K562 (cell line): ENCODE measurements at regions not wholly inside any gene's neighbourhood (a gene's known extent, or its start where the extent isn't known, plus 50 kb on each side); places are given as distances from the start of the nearest gene placed in this dataset.

Experiments
- GABPB2 ChIP-seq: fragments of 250-450 bp; sonication (Bioruptor Pico); conservative IDR thresholded peaks from 2 replicates; pipeline ENCODE4 v1.5.1; 2021; ENCODE audit warnings: mild to moderate bottlenecking
- MTA1 ChIP-seq: fragments of 450-650 bp; IDR thresholded peaks from 2 replicates; pipeline ENCODE4 v1.6.1; 2017; ENCODE audit warnings: borderline replicate concordance
- NFATC3 ChIP-seq: fragments of 450-650 bp; IDR thresholded peaks from 2 replicates; pipeline ENCODE4 v1.6.1; 2017; ENCODE audit warnings: mild to moderate bottlenecking
- NFE2 ChIP-seq: IDR thresholded peaks from 2 replicates; pipeline ENCODE4 v1.6.1; 2014; ENCODE audit warnings: antibody characterized with exemption, low read depth
- RFX1 ChIP-seq: fragments of 450-650 bp; IDR thresholded peaks from 2 replicates; pipeline ENCODE4 v1.6.1; 2016; ENCODE audit warnings: mild to moderate bottlenecking, moderate library complexity
- ZNF354B ChIP-seq: fragments of 250-450 bp; sonication (Bioruptor Pico); IDR thresholded peaks from 2 replicates; pipeline ENCODE4 v1.4.0; 2020
- ZNF764 ChIP-seq: fragments of 250-450 bp; sonication (Bioruptor Pico); IDR thresholded peaks from 2 replicates; pipeline ENCODE4 v1.4.0; 2020; ENCODE audit warnings: low read depth, mild to moderate bottlenecking, moderate library complexity
- TF ChIP-seq, protein P1 (sequence below), 2 experiments: fragments of 450-650 bp; IDR thresholded peaks; 2 replicates each; pipeline ENCODE4 v1.6.1; 2016; ENCODE audit warnings: mild to moderate bottlenecking in 2 of 2, borderline replicate concordance in 1 of 2, low read depth in 1 of 2, moderate library complexity in 1 of 2
- TF ChIP-seq, protein P2 (sequence below), 2 experiments: fragments of 450-650 bp; IDR thresholded peaks; 2 replicates each; pipeline ENCODE4 v1.6.1; 2018; ENCODE audit warnings: mild to moderate bottlenecking in 2 of 2, low read depth in 1 of 2; ENCODE audit not compliant: partially characterized antibody in 2 of 2
- TF ChIP-seq, protein P3 (sequence below): fragments of 250-450 bp; sonication (Bioruptor Pico); IDR thresholded peaks from 2 replicates; pipeline ENCODE4 v1.9.0; 2021; ENCODE audit warnings: mild to moderate bottlenecking
- TF ChIP-seq, protein P4 (sequence below), 2 experiments: fragments of 450-650 bp in 1 of 2; sonication (generic) in 1 of 2; formaldehyde crosslinking in 1 of 2; IDR thresholded peaks in 1 of 2; conservative IDR thresholded peaks in 1 of 2; 2 replicates each; pipeline versions ENCODE4 v1.6.1 to v1.8.1; 2016 to 2023; ENCODE audit warnings: mild to moderate bottlenecking in 2 of 2, moderate library complexity in 2 of 2, inconsistent platforms in 1 of 2, missing genetic modification reagents in 1 of 2
- TF ChIP-seq, protein P5 (sequence below), 3 experiments: fragments of 200-800 bp in 1 of 3; sonication (Bioruptor generic) in 1 of 3; sonication (generic) in 1 of 3; formaldehyde crosslinking in 1 of 3; IDR thresholded peaks; 2 replicates each; pipeline versions ENCODE4 v1.6.1 to v1.8.0; 2016 to 2022; ENCODE audit warnings: mild to moderate bottlenecking in 2 of 3, missing compliant biosample characterization in 2 of 3, missing genetic modification characterization in 2 of 3, missing genetic modification reagents in 1 of 3

DNA sequence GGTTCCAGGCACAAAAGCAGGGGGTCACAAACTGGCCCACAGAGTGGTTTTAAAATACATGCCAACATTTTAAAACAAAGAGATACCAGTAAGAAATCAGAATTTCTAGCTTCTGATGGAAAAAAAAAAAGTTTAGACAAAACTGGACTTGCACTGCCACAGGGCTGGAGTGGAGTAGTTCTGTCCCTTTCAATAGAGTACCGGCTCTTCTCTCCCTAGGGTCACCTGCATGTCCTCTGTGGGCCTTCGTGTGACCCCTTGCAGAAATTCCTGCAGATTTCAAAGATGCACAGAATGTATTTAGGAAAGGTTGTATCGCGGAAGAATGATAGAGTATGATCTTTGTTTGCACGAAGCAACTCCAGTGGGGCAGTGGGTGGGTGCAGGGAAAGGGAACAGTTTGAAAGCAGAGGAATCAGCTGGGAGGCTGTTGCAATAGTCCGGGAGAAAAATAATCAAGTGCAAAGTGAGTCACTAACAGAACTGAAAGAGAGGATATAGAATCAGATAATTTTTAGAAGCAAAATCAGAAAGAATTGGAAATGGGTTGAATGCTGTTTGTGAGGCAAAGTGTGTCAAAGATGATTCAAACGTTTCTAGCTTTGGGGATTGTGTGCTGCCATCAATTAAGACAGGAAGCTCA is 97.3 kb upstream of the STXBP5 start (continued):
- TF ChIP-seq, protein P1, sequence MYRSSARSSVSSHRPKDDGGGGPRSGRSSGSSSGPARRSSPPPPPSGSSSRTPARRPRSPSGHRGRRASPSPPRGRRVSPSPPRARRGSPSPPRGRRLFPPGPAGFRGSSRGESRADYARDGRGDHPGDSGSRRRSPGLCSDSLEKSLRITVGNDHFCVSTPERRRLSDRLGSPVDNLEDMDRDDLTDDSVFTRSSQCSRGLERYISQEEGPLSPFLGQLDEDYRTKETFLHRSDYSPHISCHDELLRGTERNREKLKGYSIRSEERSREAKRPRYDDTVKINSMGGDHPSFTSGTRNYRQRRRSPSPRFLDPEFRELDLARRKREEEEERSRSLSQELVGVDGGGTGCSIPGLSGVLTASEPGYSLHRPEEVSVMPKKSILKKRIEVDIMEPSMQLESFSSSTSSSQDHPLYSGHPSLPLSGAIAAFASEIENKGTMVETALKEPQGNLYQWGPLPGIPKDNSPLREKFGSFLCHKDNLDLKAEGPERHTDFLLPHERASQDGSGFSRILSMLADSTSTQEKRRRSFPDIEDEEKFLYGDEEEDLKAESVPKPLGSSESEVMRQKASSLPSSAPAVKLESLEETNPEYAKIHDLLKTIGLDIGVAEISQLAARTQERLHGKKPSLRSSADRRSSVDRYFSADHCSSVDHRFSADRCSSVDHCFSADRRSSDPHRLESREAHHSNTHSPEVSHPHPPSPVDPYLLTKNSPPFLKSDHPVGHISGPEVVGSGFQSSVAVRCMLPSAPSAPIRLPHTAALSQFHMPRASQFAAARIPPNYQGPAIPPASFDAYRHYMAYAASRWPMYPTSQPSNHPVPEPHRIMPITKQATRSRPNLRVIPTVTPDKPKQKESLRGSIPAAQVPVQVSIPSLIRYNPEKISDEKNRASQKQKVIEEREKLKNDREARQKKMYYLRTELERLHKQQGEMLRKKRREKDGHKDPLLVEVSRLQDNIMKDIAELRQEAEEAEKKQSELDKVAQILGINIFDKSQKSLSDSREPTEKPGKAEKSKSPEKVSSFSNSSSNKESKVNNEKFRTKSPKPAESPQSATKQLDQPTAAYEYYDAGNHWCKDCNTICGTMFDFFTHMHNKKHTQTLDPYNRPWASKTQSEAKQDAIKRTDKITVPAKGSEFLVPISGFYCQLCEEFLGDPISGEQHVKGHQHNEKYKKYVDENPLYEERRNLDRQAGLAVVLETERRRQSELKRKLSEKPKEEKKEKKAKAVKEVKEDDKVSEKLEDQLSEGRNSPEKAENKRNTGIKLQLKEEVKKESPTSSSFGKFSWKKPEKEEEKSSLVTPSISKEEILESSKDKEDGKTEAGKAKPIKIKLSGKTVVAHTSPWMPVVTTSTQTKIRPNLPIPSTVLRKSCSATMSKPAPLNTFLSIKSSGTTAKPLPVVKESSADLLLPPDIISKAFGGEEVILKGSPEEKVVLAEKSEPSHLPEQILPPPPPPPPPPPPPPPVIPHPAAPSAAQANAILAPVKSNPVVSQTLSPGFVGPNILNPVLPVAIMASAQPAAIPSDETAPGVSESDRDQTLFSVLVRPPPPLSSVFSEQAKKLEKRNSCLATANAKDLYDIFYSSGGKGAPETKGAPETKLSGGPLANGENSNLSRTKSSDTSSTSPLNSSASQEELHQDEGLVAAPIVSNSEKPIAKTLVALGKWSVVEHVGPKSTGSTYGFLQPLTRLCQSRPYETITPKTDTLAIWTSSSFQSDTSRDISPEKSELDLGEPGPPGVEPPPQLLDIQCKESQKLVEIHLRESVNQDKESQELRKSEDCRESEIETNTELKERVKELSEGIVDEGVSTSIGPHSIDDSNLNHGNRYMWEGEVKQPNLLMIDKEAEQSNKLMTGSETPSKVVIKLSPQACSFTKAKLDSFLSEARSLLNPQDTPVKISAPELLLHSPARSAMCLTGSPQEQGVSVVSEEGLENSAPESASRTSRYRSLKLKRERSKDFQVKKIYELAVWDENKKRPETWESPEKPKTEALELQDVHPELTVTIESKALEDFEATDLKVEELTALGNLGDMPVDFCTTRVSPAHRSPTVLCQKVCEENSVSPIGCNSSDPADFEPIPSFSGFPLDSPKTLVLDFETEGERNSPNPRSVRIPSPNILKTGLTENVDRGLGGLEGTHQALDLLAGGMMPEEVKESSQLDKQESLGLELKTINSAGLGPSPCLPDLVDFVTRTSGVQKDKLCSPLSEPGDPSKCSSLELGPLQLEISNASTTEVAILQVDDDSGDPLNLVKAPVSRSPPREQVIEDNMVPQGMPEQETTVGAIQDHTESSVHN (IDR thresholded peaks at IDR 0.05; ENCODE audit: borderline replicate concordance in 1 of 2, low read depth in 1 of 2), result 0 out of 4 replicates have a peak, but pooled peaks of 1 of the 2 experiments have one; percentile 48
- TF ChIP-seq NFATC3 (no peak), ZNF764 (no peak), GABPB2 (CRISPR knock-in tag) (no peak), NFE2 (no peak), RFX1 (no peak), MTA1 (peak; percentile 52; the same call in 1 of the 2 replicates), ZNF354B (CRISPR knock-in tag) (no peak)
- TF ChIP-seq, protein P2, sequence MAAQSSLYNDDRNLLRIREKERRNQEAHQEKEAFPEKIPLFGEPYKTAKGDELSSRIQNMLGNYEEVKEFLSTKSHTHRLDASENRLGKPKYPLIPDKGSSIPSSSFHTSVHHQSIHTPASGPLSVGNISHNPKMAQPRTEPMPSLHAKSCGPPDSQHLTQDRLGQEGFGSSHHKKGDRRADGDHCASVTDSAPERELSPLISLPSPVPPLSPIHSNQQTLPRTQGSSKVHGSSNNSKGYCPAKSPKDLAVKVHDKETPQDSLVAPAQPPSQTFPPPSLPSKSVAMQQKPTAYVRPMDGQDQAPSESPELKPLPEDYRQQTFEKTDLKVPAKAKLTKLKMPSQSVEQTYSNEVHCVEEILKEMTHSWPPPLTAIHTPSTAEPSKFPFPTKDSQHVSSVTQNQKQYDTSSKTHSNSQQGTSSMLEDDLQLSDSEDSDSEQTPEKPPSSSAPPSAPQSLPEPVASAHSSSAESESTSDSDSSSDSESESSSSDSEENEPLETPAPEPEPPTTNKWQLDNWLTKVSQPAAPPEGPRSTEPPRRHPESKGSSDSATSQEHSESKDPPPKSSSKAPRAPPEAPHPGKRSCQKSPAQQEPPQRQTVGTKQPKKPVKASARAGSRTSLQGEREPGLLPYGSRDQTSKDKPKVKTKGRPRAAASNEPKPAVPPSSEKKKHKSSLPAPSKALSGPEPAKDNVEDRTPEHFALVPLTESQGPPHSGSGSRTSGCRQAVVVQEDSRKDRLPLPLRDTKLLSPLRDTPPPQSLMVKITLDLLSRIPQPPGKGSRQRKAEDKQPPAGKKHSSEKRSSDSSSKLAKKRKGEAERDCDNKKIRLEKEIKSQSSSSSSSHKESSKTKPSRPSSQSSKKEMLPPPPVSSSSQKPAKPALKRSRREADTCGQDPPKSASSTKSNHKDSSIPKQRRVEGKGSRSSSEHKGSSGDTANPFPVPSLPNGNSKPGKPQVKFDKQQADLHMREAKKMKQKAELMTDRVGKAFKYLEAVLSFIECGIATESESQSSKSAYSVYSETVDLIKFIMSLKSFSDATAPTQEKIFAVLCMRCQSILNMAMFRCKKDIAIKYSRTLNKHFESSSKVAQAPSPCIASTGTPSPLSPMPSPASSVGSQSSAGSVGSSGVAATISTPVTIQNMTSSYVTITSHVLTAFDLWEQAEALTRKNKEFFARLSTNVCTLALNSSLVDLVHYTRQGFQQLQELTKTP (IDR thresholded peaks at IDR 0.05; ENCODE audit: low read depth in 1 of 2, partially characterized antibody in 2 of 2), result peak in 1 of 2 experiments; percentile 25
- TF ChIP-seq, protein P3, sequence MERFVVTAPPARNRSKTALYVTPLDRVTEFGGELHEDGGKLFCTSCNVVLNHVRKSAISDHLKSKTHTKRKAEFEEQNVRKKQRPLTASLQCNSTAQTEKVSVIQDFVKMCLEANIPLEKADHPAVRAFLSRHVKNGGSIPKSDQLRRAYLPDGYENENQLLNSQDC, result no peak
- TF ChIP-seq, protein P4, sequence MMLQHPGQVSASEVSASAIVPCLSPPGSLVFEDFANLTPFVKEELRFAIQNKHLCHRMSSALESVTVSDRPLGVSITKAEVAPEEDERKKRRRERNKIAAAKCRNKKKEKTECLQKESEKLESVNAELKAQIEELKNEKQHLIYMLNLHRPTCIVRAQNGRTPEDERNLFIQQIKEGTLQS (IDR thresholded peaks at IDR 0.05), result peak; percentile 63
- TF ChIP-seq, protein P4 (CRISPR knock-in tag; conservative IDR thresholded peaks at IDR 0.05), result no peak
- TF ChIP-seq, protein P5, sequence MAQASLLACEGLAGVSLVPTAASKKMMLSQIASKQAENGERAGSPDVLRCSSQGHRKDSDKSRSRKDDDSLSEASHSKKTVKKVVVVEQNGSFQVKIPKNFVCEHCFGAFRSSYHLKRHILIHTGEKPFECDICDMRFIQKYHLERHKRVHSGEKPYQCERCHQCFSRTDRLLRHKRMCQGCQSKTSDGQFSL (CRISPR knock-in tag; IDR thresholded peaks at IDR 0.05), result no peak
- TF ChIP-seq, protein P5 (tag; IDR thresholded peaks at IDR 0.05), result no peak
